ENCODE measurements at regions not wholly inside any gene's neighbourhood (a gene's known extent, or its start where the extent isn't known, plus 50 kb on each side); places are given as distances from the start of the nearest gene placed in this dataset.

- Histone ChIP-seq H2AFZ (replicated peaks) (no peak overlapping the region), H4K20me1 (ENCODE audit: low read depth) (no peaks in the 10 kb centered on the region), H3F3A (ENCODE audit: low read depth) (no peaks in the 10 kb centered on the region), H3K4me2 (no peak overlapping the region), H3K36me3 (no peaks in the 10 kb centered on the region), H3K27me3 (no peaks in the 10 kb centered on the region), H3K79me2 (ENCODE audit: low read depth) (no peaks in the 10 kb centered on the region), H3K4me3 (no peak overlapping the region), H3K27ac (no peak overlapping the region), H3K4me1 (no peaks in the 10 kb centered on the region), H3K9ac (no peak overlapping the region), H3K9me3 (ENCODE audit: low read depth) (no peaks in the 10 kb centered on the region)
- Mint-ChIP-seq H3K36me3 (no peaks in the 10 kb centered on the region), H3K27me3 (ENCODE audit: insufficient read depth, low read depth) (peaks cover 14% of the 10 kb centered on the region), H3K9me3 (peaks cover 5% of the 10 kb centered on the region), H3K4me1 (peaks cover 12% of the 10 kb centered on the region), H3K4me3 (no peak overlapping the region), H3K27ac (no peak overlapping the region)
- no peak for DNase-seq (ENCODE audit: low spot score)
- TF ChIP-seq EZH2 (IDR thresholded peaks at IDR 0.05) (no peak), CTCF (IDR thresholded peaks at IDR 0.05) (no peak), EZH2phosphoT487 (IDR thresholded peaks at IDR 0.05) (no peak)
Measured at GRCh38 chr2:240217431-240218301, 77.2 kb upstream of the OTOS start.

- DNase-seq (ENCODE audit: low spot score): no peak
- H3K27me3 Mint-ChIP-seq (ENCODE audit: insufficient read depth, low read depth): peaks cover 14% of the 10 kb centered on the region
- no peak overlapping the region for H3K4me3 Mint-ChIP-seq
- no peak overlapping the region for H3K27ac Mint-ChIP-seq
- TF ChIP-seq CTCF (IDR thresholded peaks at IDR 0.05): no peak
- TF ChIP-seq EZH2 (IDR thresholded peaks at IDR 0.05): no peak
- no peak for TF ChIP-seq EZH2phosphoT487 (IDR thresholded peaks at IDR 0.05)
- no peak overlapping the region for H3K9ac ChIP-seq
- no peaks in the 10 kb centered on the region for H3K36me3 ChIP-seq
- H3K4me2 ChIP-seq: no peak overlapping the region
- no peaks in the 10 kb centered on the region for H3K9me3 ChIP-seq (ENCODE audit: low read depth)
- H3K36me3 Mint-ChIP-seq: no peaks in the 10 kb centered on the region
- H3K4me3 ChIP-seq: no peak overlapping the region
- H3K9me3 Mint-ChIP-seq: peaks cover 5% of the 10 kb centered on the region
- H3K79me2 ChIP-seq (ENCODE audit: low read depth): no peaks in the 10 kb centered on the region
- H3F3A ChIP-seq (ENCODE audit: low read depth): no peaks in the 10 kb centered on the region
- no peaks in the 10 kb centered on the region for H3K27me3 ChIP-seq
- no peaks in the 10 kb centered on the region for H4K20me1 ChIP-seq (ENCODE audit: low read depth)
- H2AFZ ChIP-seq (replicated peaks): no peak overlapping the region
- no peak overlapping the region for H3K27ac ChIP-seq
- H3K4me1 Mint-ChIP-seq: peaks cover 4% of the 10 kb centered on the region
- H3K4me1 ChIP-seq: no peaks in the 10 kb centered on the region
Measured at GRCh38 chr2:240219208-240219890, 78.9 kb upstream of the OTOS start.

GRCh38 chr2:240220371-240220770, 79.9 kb upstream of the OTOS start:
- DNase-seq (ENCODE audit: low spot score): no peak

More at GRCh38 chr2:240220371-240220770, 79.9 kb upstream of the OTOS start:
- no peaks in the 10 kb centered on the region for H3K36me3 ChIP-seq
- no peak overlapping the region for H3K4me3 ChIP-seq
- no peaks in the 10 kb centered on the region for H3F3A ChIP-seq (ENCODE audit: low read depth)
- no peaks in the 10 kb centered on the region for H3K27me3 ChIP-seq
- peaks cover 5% of the 10 kb centered on the region for H3K9me3 Mint-ChIP-seq
- no peak overlapping the region for H3K9ac ChIP-seq
- H3K4me1 ChIP-seq: no peaks in the 10 kb centered on the region
- TF ChIP-seq EZH2 (IDR thresholded peaks at IDR 0.05): no peak
- no peak for TF ChIP-seq EZH2phosphoT487 (IDR thresholded peaks at IDR 0.05)
- TF ChIP-seq CTCF (IDR thresholded peaks at IDR 0.05): no peak
- H3K27ac Mint-ChIP-seq: no peak overlapping the region
- no peaks in the 10 kb centered on the region for H3K4me1 Mint-ChIP-seq
- no peak overlapping the region for H3K4me3 Mint-ChIP-seq
- H4K20me1 ChIP-seq (ENCODE audit: low read depth): no peaks in the 10 kb centered on the region
- H3K36me3 Mint-ChIP-seq: no peaks in the 10 kb centered on the region
- no peaks in the 10 kb centered on the region for H3K79me2 ChIP-seq (ENCODE audit: low read depth)
- H3K4me2 ChIP-seq: no peak overlapping the region
- peaks cover 11% of the 10 kb centered on the region for H3K27me3 Mint-ChIP-seq (ENCODE audit: insufficient read depth, low read depth)
- H3K27ac ChIP-seq: no peak overlapping the region
- no peaks in the 10 kb centered on the region for H3K9me3 ChIP-seq (ENCODE audit: low read depth)
- no peak overlapping the region for H2AFZ ChIP-seq (replicated peaks)
